HG03571 (cell line): ENCODE measurements at regions not wholly inside any gene's neighbourhood (a gene's known extent, or its start where the extent isn't known, plus 50 kb on each side); places are given as distances from the start of the nearest gene placed in this dataset.

Experiments used
- ATAC-seq: cut with Tn5 transposase; IDR thresholded peaks from one replicate; pipeline ENCODE4 v1.9.1; 2021; ENCODE audit not compliant: unreplicated experiment

DNA sequence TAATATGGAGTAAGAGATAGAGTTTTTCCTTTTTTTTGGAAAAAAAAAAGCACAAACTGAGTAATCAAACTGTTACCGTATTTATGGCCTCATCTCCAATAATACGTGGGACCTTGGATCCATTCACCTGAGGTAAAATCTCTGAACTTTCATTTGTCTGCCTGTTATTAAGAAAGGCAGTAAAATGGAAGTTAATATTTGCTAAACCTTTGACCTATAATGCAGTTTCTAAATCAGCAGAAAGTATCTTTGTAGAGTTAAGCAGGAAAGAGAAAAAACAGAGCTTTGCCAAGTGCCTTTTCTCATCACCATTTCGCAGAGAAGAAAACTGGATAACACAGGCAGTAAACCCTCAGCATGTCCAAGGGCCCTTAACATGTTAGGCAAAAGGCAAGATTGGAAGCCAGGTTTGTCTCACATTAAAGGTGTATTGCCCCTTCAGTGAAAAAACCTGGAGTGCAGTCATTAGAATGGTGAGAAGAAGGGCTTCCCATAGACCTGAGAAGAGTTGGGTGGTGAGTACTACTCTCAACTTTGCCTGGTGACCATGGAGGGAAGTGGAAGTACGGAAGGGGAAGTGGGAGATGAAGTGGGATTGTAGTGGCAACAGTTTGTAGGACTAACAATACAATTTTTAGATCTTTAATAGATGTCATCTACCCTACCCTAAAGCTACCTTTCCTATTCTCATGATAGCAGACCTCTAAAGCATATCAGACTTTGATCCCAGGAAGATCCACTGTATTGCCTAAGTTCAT is 65.4 kb upstream of the GRAMD2B start:
- ATAC-seq: no peak

DNA sequence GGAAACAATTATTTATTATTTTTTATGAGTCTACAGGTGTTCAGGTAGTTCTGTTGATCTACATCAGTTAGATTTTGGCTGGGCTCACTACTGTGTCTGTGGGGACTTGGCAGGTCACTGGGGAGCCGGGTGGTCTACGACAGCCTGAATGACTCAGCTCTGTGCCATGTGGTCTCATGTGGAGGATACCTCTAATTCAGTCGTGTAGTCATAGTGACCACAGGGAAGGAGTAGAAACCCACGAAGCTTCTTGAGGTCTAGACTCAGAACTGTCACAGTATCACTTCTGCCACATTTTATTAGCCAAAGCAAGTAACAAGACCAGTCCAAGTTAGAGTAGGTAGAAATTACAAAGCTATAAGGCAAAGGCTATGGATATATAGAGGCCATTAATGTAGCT is 64.7 kb upstream of the GRAMD2B start:
- peak; percentile 93 for ATAC-seq

DNA sequence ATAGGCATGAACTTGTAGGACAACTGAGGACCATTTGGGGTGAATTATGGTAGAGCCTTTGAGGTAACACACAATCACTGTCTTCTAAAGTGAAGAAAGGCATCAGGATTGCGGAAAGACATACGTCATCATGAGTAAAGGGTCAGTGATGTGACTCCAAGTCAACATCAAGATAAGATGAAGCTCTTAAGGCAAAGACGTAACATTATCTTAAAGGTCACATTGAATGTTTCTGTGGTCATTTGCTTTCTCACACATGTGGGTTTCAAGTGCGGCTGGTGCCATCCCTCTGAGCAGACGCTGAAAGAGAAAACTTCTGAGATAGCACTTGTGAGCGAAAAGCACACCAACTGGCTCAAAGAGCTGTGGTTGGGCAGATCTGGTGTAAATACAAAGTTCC is 63.3 kb upstream of the GRAMD2B start:
- ATAC-seq: no peak

DNA sequence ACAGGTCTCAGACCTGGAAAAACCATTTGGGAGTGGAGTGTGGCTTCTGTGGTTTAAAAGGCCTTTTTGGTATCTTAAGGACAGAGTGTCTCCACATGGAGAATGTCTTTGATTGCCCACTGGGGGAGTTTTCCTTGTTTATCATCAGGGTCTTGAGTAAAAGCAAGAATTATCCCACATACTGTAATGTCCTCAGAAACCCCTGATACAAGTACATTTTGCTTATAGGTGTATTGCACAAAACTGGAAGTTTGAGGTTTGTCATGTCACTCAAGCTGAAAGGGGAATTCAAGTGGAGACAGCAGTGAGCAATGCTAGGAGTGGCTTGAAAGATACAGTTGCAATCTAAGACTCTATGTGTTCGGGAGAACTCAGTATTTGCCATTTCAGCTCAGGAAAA is 62.7 kb upstream of the GRAMD2B start:
- ATAC-seq: no peak

DNA sequence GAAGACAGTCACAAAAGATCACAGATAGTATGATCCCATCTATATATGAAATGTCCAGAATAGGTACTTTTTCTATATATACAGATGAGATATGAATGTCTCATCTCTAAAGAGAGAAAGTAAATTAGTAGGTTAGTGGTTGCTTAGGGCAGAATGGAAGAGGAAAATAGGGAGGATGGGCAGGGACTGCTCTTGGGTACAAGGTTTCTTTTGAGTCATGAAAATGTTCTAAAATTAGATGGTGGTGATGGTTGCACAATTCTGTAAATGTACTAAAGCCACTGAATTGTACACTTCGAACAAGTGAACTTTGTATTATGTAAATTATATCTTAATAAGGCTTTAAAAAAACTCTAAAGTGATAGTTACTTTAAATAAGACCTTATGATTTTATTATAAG is 59.6 kb upstream of the GRAMD2B start:
- ATAC-seq: no peak

DNA sequence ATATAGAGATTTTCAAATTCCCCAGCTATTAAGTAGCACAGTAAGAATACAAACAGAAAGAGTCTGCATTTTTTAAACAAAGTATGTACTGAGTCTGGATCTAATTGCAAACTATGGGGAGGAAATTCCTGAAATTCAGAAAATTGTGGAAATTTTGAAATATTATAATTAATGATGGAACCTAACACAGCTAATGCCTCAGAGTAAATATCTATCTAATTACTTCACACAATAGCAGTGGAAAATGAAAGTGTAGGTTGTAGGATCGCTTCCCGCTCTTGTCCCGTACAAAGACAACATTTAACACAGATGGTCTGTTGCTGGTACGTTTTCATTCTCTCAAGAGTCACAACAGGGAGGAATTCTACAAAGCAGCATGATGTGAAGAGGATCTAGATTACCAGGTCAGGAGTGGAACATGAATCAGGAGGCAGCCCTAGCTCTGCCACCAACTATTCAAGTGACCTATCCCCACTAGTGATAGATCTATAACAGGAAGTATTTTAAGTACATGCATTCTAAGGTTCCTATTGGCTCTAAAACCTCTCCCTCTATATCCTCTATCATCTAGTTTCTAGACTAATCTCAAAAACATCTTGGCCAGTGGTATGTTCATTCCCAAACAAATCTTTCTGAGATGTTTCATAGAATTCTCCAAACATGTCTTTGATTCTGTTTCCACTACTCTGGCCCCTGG is 58.9 kb upstream of the GRAMD2B start:
- no peak for ATAC-seq

DNA sequence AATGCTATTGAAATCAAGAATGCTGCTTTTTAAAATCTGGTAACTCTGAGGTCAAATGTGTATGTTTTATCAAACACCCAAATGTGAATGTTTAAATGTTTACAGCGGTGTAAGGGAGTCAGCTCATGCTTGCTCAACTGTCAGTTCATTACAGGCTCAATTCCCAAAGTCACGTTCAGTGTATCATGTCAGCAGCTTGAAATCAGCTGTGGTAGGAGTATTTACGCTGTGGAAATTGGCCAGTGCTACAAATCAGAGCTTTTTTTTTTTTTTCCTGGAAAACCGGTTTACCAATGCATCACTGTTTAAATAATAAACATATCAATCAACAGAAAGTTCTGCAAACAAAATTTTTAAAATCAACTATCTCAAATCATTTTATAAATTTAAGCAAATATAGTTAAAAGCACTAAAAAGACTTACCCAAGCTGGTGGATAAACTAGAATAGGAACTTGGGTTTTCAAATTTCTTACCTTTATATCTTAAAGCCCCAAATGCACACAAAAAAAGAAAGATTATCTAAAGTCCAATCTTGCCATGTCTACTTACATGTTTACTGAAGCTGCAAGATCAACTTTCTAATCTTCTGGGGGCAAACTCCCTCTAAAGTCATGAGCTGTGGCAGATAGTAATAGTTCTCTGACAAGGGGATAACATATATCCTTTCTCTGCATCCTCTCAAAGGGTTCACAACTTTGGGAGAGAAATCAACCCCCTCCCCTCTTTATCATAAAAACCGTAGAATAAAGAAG is 57.6 kb upstream of the GRAMD2B start:
- no peak for ATAC-seq

DNA sequence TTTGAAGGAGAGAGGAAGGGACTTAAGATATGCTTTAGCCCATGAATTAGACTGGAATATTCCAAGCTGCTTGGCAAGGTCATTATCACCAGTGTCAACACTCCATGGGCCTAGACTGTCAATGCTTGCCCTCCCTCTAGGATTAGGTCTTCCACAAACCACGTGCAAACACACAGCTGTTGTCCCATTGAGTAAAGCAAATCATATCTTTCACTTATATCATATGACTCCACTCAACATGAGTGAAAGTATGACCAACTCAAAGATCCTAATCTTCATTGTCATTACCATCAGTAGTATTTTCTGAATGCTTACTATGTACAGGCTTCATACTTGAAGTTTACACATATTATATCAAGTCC is 57.0 kb upstream of the GRAMD2B start:
- ATAC-seq: no peak

DNA sequence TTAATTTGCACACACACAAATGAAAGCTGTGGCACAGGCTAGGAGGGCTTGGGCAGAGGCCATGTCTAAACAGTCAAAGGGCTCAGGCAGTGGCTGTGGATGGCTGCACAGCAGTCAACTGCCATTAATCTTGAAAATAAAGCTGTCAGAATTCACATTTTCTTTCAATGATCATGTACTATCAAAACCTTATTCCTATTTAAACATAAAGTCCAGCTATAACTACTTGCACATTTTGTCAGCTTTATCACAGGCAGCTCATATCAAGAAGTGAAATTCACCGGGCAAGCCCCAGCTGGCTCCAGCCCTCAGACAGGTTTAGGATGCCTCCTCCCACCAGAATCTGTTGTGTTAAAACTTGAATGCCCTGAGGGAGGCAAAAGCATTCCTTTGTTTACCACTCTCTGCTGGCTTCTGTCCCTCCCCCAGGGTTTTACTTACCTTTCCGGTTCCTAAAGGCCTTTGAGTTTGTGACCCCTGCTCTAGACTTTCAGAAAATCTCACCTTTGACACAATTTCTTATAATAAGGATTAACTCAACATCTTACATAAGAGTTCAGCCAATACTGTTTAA is 54.9 kb upstream of the GRAMD2B start:
- no peak for ATAC-seq

DNA sequence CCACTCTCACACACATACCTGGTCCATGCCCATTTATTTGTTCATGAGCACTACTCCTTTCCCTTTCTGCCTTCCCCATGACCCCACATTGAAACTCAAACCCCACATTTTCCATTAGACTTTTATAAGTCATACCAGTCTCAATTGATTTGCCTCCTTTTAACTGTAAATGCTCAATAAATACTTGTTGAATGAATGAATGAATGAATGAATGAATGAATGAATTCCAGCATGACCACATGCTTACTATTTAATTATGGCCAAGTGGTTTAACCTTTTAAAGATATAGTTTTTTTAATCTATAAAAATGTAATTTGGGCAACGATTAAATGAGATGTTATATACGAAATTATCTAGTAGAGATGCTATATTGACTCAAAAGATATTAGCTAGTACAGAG is 54.1 kb upstream of the GRAMD2B start:
- no peak for ATAC-seq

DNA sequence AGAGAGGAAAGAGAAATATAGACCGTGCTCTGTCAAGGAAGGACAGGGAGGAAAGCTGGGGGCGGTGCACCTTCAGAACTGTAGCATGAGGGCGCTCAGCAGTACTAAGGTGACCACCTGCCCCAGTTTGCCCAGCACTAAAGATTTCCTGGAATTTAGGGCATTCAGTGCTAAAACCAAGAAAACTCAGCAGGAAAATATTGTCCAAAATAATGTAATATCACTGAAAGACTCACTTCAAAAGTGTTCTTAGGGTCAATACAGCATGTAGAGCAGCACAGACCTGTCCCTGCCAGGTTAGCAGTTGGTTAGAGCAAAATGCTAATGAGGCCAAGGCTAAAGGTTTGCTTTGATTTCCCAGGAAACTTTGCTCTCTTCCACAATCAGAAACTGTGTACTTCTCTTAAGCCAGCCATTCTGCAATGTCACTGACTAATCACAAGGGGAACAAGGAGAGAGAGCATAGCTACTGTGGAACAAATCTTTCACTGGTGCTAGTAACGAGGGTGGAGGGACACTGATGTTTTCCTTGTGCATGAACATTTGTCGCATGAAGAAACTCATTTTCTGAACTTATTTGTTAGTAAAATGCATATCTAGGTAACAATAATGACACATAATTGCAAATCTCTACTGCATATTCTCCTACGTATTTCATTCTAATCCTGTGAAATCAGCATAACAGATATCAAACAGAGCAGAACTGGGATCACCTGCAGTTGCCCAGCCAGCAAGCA is 53.0 kb upstream of the GRAMD2B start:
- ATAC-seq: no peak

DNA sequence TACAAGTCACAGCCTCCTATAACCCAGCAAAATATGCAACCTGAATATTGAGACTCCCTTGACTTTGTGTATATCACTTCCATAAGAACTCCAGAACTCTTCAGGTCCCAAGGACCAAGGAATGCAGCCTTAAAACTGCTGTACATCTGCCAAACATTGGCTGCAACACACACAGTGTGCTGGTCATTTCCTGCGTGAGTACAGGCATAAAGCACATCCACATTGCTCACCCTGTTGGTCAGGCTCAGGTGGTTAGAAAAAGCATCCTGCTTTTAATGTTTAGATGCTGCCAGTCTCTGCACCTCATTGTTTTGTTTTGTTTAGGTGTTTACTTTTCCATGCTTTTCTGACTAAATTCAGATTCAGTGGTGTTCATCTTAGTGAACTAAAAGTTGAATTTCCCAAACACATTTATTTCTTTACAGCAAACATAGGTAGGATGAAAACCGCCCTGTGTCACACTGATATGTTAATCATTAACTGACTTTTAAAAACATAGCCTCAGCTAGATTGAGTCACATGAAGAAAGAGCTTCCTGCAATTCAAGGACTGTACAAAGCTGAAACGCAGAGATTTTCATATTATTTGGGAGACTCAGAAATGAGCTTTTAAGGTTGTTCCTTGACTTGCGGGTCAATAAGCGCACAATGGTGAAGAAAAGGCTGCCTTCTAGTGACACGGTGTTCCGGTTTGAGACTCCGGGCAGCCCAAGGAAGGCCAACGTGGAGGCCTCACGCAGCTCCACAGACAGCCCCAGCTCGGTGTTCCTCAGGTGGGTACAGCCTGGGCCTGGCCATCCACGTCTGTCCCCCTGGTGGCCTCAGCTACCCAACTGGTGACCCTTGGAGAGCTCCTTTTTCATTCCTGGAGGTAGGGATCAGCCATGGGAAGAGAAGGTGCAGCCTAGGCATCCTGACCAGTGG is 52.2 kb upstream of the GRAMD2B start:
- peak; percentile 54 for ATAC-seq

DNA sequence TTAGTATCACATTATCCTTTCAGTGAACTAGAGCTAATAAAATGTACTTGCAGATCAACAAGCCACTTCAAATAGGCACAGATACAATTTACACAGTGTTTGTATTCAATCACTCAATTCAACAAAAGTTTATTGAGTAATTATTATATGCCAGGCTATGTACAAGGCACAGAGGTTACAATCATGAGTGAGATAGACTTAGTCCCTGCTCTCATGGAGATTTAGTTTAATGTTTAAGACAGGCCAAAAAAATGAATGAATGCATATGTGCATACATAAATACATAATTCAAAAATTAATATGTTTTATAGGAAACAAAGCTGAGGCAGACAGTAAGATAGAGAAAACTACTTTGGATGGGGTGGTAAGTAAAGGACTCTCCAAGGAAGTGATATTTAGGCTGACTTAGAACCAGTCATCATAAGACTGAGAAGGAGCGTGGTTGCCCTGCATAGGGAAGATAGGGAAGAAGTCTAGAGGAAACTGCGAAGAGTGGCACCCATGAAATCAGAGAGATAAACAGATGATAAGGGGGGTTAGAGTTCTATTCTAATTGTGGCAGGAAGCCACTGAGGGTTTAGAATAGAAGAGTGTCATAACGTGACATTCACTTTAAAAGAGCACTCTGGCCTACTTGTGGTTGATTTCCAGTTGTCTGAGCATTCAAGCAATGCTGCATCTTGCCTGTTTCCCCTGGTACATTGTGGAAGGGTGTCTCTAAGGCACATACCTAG is 49.7 kb upstream of the GRAMD2B start:
- no peak for ATAC-seq
